ENCODE measurements at regions not wholly inside any gene's neighbourhood (a gene's known extent, or its start where the extent isn't known, plus 50 kb on each side); places are given as distances from the start of the nearest gene placed in this dataset.
"Not testable (repeated sequence)": the region's sequence is repeated elsewhere in the genome, so short reads cannot be mapped to it uniquely, and the experiment has no call there.

- no peak for TF ChIP-seq CTCF (IDR thresholded peaks at IDR 0.05)
- ATAC-seq (ENCODE audit: low FRiP score) (no peak), DNase-seq (ENCODE audit: low spot score) (no peak)
These were observed 188.1 kb downstream of the ASMT start for GRCh38 chrX:1802912-1803311.

- TF ChIP-seq CTCF (IDR thresholded peaks at IDR 0.05), result no peak
- DNase-seq (ENCODE audit: low spot score), result no peak
- no peak for ATAC-seq (ENCODE audit: low FRiP score)
These were observed 188.9 kb downstream of the ASMT start for GRCh38 chrX:1803741-1804140.

- no peak for TF ChIP-seq CTCF (IDR thresholded peaks at IDR 0.05)
- DNase-seq (ENCODE audit: low spot score) (no peak), ATAC-seq (ENCODE audit: low FRiP score) (no peak)
These were observed 192.5 kb downstream of the ASMT start for GRCh38 chrX:1807301-1807731.

- no peak for ATAC-seq (ENCODE audit: low FRiP score)
These were observed 194.7 kb downstream of the ASMT start for GRCh38 chrX:1809581-1809980.

GRCh38 chrX:1813809-1814208 is 198.9 kb downstream of the ASMT start:
- TF ChIP-seq CTCF (IDR thresholded peaks at IDR 0.05), result no peak
- no peak for ATAC-seq (ENCODE audit: low FRiP score)
- DNase-seq (ENCODE audit: low spot score), result no peak

More at GRCh38 chrX:1809581-1809980, 194.7 kb downstream of the ASMT start:
- TF ChIP-seq CTCF (IDR thresholded peaks at IDR 0.05), result no peak
- DNase-seq (ENCODE audit: low spot score), result no peak

- DNase-seq (ENCODE audit: low spot score) (no peak), ATAC-seq (ENCODE audit: low FRiP score) (no peak)
- no peak for TF ChIP-seq CTCF (IDR thresholded peaks at IDR 0.05)
These were observed 200.8 kb downstream of the ASMT start for GRCh38 chrX:1815456-1816175.

- not testable (repeated sequence) for DNase-seq (ENCODE audit: low spot score); ATAC-seq (ENCODE audit: low FRiP score)
These were observed 201.6 kb downstream of the ASMT start for GRCh38 chrX:1816387-1816982.
